ENCODE measurements at regions not wholly inside any gene's neighbourhood (a gene's known extent, or its start where the extent isn't known, plus 50 kb on each side); places are given as distances from the start of the nearest gene placed in this dataset.

DNA sequence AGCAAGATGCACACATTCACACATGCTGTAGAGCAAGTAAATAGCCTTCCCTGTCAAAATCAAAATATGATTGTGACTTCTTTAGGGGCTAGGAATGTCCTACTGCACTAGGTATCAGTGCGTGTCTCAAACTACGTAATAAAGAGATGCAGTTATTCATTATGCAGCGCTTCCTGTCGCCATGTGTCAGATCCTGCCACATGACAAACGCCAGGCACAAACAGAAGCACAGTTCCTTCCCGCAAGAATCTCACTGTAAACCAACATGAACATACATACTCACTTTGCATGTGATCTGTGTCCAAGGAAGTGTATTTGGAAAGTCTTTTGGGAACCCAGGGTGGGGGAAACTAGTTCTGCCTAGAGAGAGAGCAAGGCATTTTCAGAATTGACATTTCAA, 599.9 kb downstream of the RNF144A start:
- no peak overlapping the region for H3K27ac ChIP-seq (ENCODE audit: low read length)

GRCh38 chr2:7517851-7518250, 600.6 kb downstream of the RNF144A start:
- no peak for DNase-seq
- H3K36me3 ChIP-seq (ENCODE audit: insufficient read depth, low read length) = no peaks in the 10 kb centered on the region
- H2AFZ ChIP-seq (ENCODE audit: low read length) = no peak overlapping the region
- no peaks in the 10 kb centered on the region; the same call in 1 of the 2 replicates for H3K4me1 ChIP-seq (ENCODE audit: low read length)
- H3K9me3 ChIP-seq (ENCODE audit: low read length) = no peaks in the 10 kb centered on the region
- H3K4me3 ChIP-seq (ENCODE audit: low read length) = no peak overlapping the region
- H4K20me1 ChIP-seq (ENCODE audit: insufficient read depth, low read depth, low read length) = no peaks in the 10 kb centered on the region
- no peaks in the 10 kb centered on the region for H3K79me2 ChIP-seq (ENCODE audit: low read length)
- H3K9ac ChIP-seq (ENCODE audit: low read length) = no peak overlapping the region
- H3K4me2 ChIP-seq (ENCODE audit: low read depth, low read length, poor library complexity, severe bottlenecking) = no peak overlapping the region
- no peaks in the 10 kb centered on the region for H3K9me2 ChIP-seq (replicated peaks; ENCODE audit: insufficient read depth, low read length)
- H3K27me3 ChIP-seq (ENCODE audit: low read length) = 0 out of 2 replicates have a peak, but pooled peaks cover 2% of the 10 kb centered on the region
- no peak overlapping the region for H3K27ac ChIP-seq (ENCODE audit: low read length)

More for the DNA sequence above, 599.9 kb downstream of the RNF144A start:
- Histone ChIP-seq H3K4me1 (ENCODE audit: low read length) (no peaks in the 10 kb centered on the region; the same call in 1 of the 2 replicates), H3K9ac (ENCODE audit: low read length) (no peak overlapping the region), H2AFZ (ENCODE audit: low read length) (no peak overlapping the region; the same call in 1 of the 2 replicates), H3K36me3 (ENCODE audit: insufficient read depth, low read length) (no peaks in the 10 kb centered on the region), H3K9me3 (ENCODE audit: low read length) (no peaks in the 10 kb centered on the region), H3K27me3 (ENCODE audit: low read length) (no peaks in the 10 kb centered on the region), H3K4me2 (ENCODE audit: low read depth, low read length, poor library complexity, severe bottlenecking) (no peak overlapping the region), H3K9me2 (replicated peaks; ENCODE audit: insufficient read depth, low read length) (no peaks in the 10 kb centered on the region), H3K79me2 (ENCODE audit: low read length) (no peaks in the 10 kb centered on the region), H4K20me1 (ENCODE audit: insufficient read depth, low read depth, low read length) (no peaks in the 10 kb centered on the region), H3K4me3 (ENCODE audit: low read length) (no peak overlapping the region)
- DNase-seq = no peak

GRCh38 chr2:7523481-7524120, 606.4 kb downstream of the RNF144A start:
- no peak overlapping the region for H2AFZ ChIP-seq (ENCODE audit: low read length)

GRCh38 chr2:7524195-7524594, 607.0 kb downstream of the RNF144A start:
- Histone ChIP-seq H3K4me3 (ENCODE audit: low read length) (no peak overlapping the region), H4K20me1 (ENCODE audit: insufficient read depth, low read depth, low read length) (no peaks in the 10 kb centered on the region), H2AFZ (ENCODE audit: low read length) (no peak overlapping the region), H3K36me3 (ENCODE audit: insufficient read depth, low read length) (no peaks in the 10 kb centered on the region), H3K9me2 (replicated peaks; ENCODE audit: insufficient read depth, low read length) (no peaks in the 10 kb centered on the region), H3K4me1 (ENCODE audit: low read length) (no peaks in the 10 kb centered on the region), H3K9me3 (ENCODE audit: low read length) (no peaks in the 10 kb centered on the region), H3K27me3 (ENCODE audit: low read length) (0 out of 2 replicates have a peak, but pooled peaks cover 2% of the 10 kb centered on the region), H3K4me2 (ENCODE audit: low read depth, low read length, poor library complexity, severe bottlenecking) (no peak overlapping the region), H3K9ac (ENCODE audit: low read length) (no peak overlapping the region), H3K79me2 (ENCODE audit: low read length) (no peaks in the 10 kb centered on the region), H3K27ac (ENCODE audit: low read length) (no peak overlapping the region)
- DNase-seq = no peak

More at GRCh38 chr2:7523481-7524120, 606.4 kb downstream of the RNF144A start:
- Histone ChIP-seq H3K79me2 (ENCODE audit: low read length) (no peaks in the 10 kb centered on the region), H3K27ac (ENCODE audit: low read length) (no peak overlapping the region), H3K9ac (ENCODE audit: low read length) (no peak overlapping the region), H3K9me3 (ENCODE audit: low read length) (no peaks in the 10 kb centered on the region), H3K4me3 (ENCODE audit: low read length) (no peak overlapping the region), H3K27me3 (ENCODE audit: low read length) (0 out of 2 replicates have a peak, but pooled peaks cover 2% of the 10 kb centered on the region), H3K36me3 (ENCODE audit: insufficient read depth, low read length) (no peaks in the 10 kb centered on the region), H3K4me2 (ENCODE audit: low read depth, low read length, poor library complexity, severe bottlenecking) (no peak overlapping the region), H3K4me1 (ENCODE audit: low read length) (no peaks in the 10 kb centered on the region), H4K20me1 (ENCODE audit: insufficient read depth, low read depth, low read length) (no peaks in the 10 kb centered on the region), H3K9me2 (replicated peaks; ENCODE audit: insufficient read depth, low read length) (no peaks in the 10 kb centered on the region)
- DNase-seq = no peak

- Histone ChIP-seq H3K27ac (ENCODE audit: low read length) (no peak overlapping the region), H3K4me3 (ENCODE audit: low read length) (no peak overlapping the region), H4K20me1 (ENCODE audit: insufficient read depth, low read depth, low read length) (no peaks in the 10 kb centered on the region), H3K4me1 (ENCODE audit: low read length) (no peaks in the 10 kb centered on the region), H2AFZ (ENCODE audit: low read length) (no peak overlapping the region), H3K36me3 (ENCODE audit: insufficient read depth, low read length) (no peaks in the 10 kb centered on the region), H3K27me3 (ENCODE audit: low read length) (0 out of 2 replicates have a peak, but pooled peaks cover 2% of the 10 kb centered on the region), H3K9ac (ENCODE audit: low read length) (no peak overlapping the region), H3K79me2 (ENCODE audit: low read length) (no peaks in the 10 kb centered on the region), H3K9me2 (replicated peaks; ENCODE audit: insufficient read depth, low read length) (no peaks in the 10 kb centered on the region), H3K4me2 (ENCODE audit: low read depth, low read length, poor library complexity, severe bottlenecking) (no peak overlapping the region), H3K9me3 (ENCODE audit: low read length) (peaks cover 6% of the 10 kb centered on the region)
- no peak for DNase-seq
These were observed 608.5 kb downstream of the RNF144A start for GRCh38 chr2:7525746-7526145.

GRCh38 chr2:7527165-7527722, 610.0 kb downstream of the RNF144A start:
- Histone ChIP-seq H3K4me1 (ENCODE audit: low read length) (no peaks in the 10 kb centered on the region), H3K9me2 (replicated peaks; ENCODE audit: insufficient read depth, low read length) (no peaks in the 10 kb centered on the region), H4K20me1 (ENCODE audit: insufficient read depth, low read depth, low read length) (no peaks in the 10 kb centered on the region), H3K4me2 (ENCODE audit: low read depth, low read length, poor library complexity, severe bottlenecking) (no peak overlapping the region), H3K79me2 (ENCODE audit: low read length) (no peaks in the 10 kb centered on the region), H3K9me3 (ENCODE audit: low read length) (peaks cover 12% of the 10 kb centered on the region), H3K4me3 (ENCODE audit: low read length) (no peak overlapping the region), H2AFZ (ENCODE audit: low read length) (no peak overlapping the region), H3K36me3 (ENCODE audit: insufficient read depth, low read length) (no peaks in the 10 kb centered on the region), H3K9ac (ENCODE audit: low read length) (no peak overlapping the region), H3K27ac (ENCODE audit: low read length) (no peak overlapping the region), H3K27me3 (ENCODE audit: low read length) (0 out of 2 replicates have a peak, but pooled peaks cover 2% of the 10 kb centered on the region)
- DNase-seq = no peak

- no peaks in the 10 kb centered on the region for H3K79me2 ChIP-seq (ENCODE audit: low read length)
- no peak overlapping the region for H3K27ac ChIP-seq (ENCODE audit: low read length)
- no peaks in the 10 kb centered on the region for H4K20me1 ChIP-seq (ENCODE audit: insufficient read depth, low read depth, low read length)
- no peaks in the 10 kb centered on the region for H3K36me3 ChIP-seq (ENCODE audit: insufficient read depth, low read length)
- H2AFZ ChIP-seq (ENCODE audit: low read length) = no peak overlapping the region
- no peaks in the 10 kb centered on the region for H3K27me3 ChIP-seq (ENCODE audit: low read length)
- H3K9me2 ChIP-seq (replicated peaks; ENCODE audit: insufficient read depth, low read length) = no peaks in the 10 kb centered on the region
- DNase-seq = no peak
- no peak overlapping the region for H3K4me3 ChIP-seq (ENCODE audit: low read length)
- no peaks in the 10 kb centered on the region for H3K4me1 ChIP-seq (ENCODE audit: low read length)
- no peak overlapping the region for H3K9ac ChIP-seq (ENCODE audit: low read length)
- H3K4me2 ChIP-seq (ENCODE audit: low read depth, low read length, poor library complexity, severe bottlenecking) = no peak overlapping the region
- peaks cover 12% of the 10 kb centered on the region for H3K9me3 ChIP-seq (ENCODE audit: low read length)
These were observed 612.8 kb downstream of the RNF144A start for GRCh38 chr2:7530001-7530400.

GRCh38 chr2:7539077-7539476, 621.9 kb downstream of the RNF144A start:
- Histone ChIP-seq H3K9ac (ENCODE audit: low read length) (no peak overlapping the region), H3K9me2 (replicated peaks; ENCODE audit: insufficient read depth, low read length) (no peaks in the 10 kb centered on the region), H3K27ac (ENCODE audit: low read length) (no peak overlapping the region), H3K36me3 (ENCODE audit: insufficient read depth, low read length) (no peaks in the 10 kb centered on the region), H3K4me3 (ENCODE audit: low read length) (no peak overlapping the region), H3K4me2 (ENCODE audit: low read depth, low read length, poor library complexity, severe bottlenecking) (no peak overlapping the region), H3K79me2 (ENCODE audit: low read length) (no peaks in the 10 kb centered on the region), H3K27me3 (ENCODE audit: low read length) (no peaks in the 10 kb centered on the region; the same call in 1 of the 2 replicates), H2AFZ (ENCODE audit: low read length) (no peak overlapping the region), H3K4me1 (ENCODE audit: low read length) (no peaks in the 10 kb centered on the region), H4K20me1 (ENCODE audit: insufficient read depth, low read depth, low read length) (no peaks in the 10 kb centered on the region), H3K9me3 (ENCODE audit: low read length) (no peaks in the 10 kb centered on the region)
- no peak for DNase-seq

Data from Karpas-422 (cell line).